Kidney epithelial cell (primary cell): ENCODE measurements at regions not wholly inside any gene's neighbourhood (a gene's known extent, or its start where the extent isn't known, plus 50 kb on each side); places are given as distances from the start of the nearest gene placed in this dataset.

Source experiments
- DNase-seq: peaks from one replicate; pipeline ENCODE4 v3.0.0-alpha.2; 2010; ENCODE audit warnings: low read depth
- H3K27me3 ChIP-seq: 2 replicates; pipeline ENCODE4 v1.6.0; 2011; ENCODE audit warnings: low read length; ENCODE audit not compliant: control insufficient read depth, insufficient read depth
- H3K36me3 ChIP-seq: 2 replicates; pipeline ENCODE4 v1.5.1; 2011; ENCODE audit warnings: low read length; ENCODE audit not compliant: control insufficient read depth, insufficient read depth
- H3K4me3 ChIP-seq: 2 replicates; pipeline ENCODE4 v1.5.1; 2011; ENCODE audit warnings: low read depth, mild to moderate bottlenecking, control low read depth, low read length
- TF ChIP-seq, protein P1 (sequence below): IDR thresholded peaks from 2 replicates; pipeline ENCODE4 v1.5.1; 2011; ENCODE audit warnings: mild to moderate bottlenecking, moderate library complexity, low read length, control low read depth, inconsistent platforms; ENCODE audit not compliant: insufficient read depth, poor library complexity, severe bottlenecking

DNA sequence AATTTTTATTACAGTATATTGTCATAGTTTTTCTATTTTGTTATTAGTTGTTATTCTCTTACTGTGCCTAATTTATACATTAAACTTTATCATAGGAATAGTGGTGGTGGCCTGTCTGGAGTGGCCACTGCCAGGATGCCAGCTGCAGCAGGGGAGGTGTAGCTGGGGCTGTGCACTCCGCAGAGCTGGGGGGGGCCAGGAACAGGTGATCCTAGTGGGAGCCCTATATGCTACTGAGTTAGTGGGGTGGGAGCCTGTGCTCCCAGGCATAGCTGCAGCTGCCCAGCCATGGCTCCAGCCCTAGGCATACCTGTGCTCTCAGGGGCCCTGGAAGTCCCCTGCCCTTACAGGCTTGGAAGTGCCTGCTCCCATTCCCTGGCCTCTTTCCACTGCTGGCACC lies 638.1 kb upstream of the KCNMB2 start:
- Histone ChIP-seq H3K27me3 (no peaks in the 10 kb centered on the region), H3K4me3 (no peak overlapping the region), H3K36me3 (no peaks in the 10 kb centered on the region)
- DNase-seq = no peak
- TF ChIP-seq, protein P1, sequence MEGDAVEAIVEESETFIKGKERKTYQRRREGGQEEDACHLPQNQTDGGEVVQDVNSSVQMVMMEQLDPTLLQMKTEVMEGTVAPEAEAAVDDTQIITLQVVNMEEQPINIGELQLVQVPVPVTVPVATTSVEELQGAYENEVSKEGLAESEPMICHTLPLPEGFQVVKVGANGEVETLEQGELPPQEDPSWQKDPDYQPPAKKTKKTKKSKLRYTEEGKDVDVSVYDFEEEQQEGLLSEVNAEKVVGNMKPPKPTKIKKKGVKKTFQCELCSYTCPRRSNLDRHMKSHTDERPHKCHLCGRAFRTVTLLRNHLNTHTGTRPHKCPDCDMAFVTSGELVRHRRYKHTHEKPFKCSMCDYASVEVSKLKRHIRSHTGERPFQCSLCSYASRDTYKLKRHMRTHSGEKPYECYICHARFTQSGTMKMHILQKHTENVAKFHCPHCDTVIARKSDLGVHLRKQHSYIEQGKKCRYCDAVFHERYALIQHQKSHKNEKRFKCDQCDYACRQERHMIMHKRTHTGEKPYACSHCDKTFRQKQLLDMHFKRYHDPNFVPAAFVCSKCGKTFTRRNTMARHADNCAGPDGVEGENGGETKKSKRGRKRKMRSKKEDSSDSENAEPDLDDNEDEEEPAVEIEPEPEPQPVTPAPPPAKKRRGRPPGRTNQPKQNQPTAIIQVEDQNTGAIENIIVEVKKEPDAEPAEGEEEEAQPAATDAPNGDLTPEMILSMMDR = no peak

DNA sequence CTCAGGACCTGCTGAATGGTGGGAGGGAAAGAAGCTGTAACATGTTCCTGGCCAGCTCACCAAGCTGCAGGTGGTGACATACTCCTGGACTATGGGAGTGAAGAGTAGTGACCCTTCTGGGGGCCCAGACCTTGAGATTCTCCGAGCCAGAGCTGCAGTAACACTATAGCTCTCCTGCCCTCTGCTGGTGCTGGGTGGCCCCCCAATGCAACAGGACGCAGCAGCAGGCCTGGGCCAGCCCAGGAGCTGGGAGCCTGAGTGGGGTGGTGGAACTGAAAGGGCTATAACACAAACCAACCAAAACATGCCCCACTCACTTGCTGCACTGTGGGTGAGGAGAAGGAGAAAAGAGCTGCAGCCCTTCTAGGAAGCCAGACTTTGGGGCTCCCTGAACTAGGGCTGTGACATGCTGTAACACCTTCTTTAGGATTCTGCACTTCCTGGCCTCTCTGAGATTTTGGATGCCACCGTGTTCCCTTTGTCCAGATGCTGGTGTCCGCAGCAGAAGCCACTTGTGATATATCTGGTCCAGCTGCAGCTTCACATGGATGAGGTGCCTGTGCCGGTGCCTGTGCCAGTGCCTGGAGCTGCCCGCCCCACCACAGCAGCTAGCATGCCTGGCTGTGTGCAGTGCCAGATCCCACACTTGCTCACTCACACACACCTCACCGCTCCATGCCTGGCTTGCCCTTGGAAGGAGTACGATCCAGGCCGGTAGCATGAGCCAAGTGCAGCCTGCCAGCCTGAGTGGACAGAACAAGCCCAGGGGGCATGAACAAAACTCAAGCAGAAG lies 636.8 kb upstream of the KCNMB2 start:
- DNase-seq = no peak
- TF ChIP-seq, protein P1 = no peak
- Histone ChIP-seq H3K36me3 (no peaks in the 10 kb centered on the region), H3K27me3 (no peaks in the 10 kb centered on the region), H3K4me3 (no peak overlapping the region)

DNA sequence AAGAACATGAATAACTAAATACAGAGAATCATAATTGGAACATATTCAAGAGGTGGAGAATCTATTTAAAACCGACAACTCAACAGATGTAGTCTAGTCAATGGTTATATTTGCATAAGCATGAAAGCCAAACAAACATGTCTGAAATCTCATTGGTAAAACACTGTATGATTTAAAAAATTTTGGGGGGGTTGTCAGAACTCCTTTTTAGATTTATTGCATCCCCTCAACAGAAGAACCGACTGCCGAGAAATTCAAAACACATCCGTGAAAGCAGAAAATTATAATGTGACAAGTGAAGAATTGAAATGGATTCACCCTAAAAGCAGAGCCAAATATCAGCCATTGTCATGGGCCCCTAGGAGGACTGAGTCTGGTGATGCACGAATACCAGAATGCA lies 633.4 kb upstream of the KCNMB2 start:
- Histone ChIP-seq H3K27me3 (no peaks in the 10 kb centered on the region), H3K4me3 (no peak overlapping the region), H3K36me3 (no peaks in the 10 kb centered on the region)
- no peak for DNase-seq
- TF ChIP-seq, protein P1 = no peak

DNA sequence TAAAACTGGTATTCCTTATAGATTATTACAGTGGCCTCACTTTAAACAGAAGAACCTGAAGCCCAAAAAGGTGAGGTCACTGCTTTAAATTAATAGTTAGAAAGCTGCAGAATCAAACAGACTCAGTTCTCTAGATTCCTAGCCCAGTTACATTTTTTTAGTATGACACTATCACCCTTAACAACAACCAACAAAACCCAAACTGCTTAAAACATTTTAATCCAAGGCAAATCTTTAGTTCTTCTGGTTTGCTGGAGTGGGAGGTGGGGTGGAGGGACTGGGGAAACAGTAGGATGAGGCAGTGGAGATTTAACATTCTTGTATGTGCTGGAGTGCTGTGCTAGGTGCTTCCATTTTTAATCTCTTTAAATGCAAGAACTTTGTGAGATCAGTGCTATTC lies 631.6 kb upstream of the KCNMB2 start:
- Histone ChIP-seq H3K27me3 (no peaks in the 10 kb centered on the region), H3K36me3 (no peaks in the 10 kb centered on the region), H3K4me3 (no peak overlapping the region)
- DNase-seq = no peak
- TF ChIP-seq, protein P1 = no peak

DNA sequence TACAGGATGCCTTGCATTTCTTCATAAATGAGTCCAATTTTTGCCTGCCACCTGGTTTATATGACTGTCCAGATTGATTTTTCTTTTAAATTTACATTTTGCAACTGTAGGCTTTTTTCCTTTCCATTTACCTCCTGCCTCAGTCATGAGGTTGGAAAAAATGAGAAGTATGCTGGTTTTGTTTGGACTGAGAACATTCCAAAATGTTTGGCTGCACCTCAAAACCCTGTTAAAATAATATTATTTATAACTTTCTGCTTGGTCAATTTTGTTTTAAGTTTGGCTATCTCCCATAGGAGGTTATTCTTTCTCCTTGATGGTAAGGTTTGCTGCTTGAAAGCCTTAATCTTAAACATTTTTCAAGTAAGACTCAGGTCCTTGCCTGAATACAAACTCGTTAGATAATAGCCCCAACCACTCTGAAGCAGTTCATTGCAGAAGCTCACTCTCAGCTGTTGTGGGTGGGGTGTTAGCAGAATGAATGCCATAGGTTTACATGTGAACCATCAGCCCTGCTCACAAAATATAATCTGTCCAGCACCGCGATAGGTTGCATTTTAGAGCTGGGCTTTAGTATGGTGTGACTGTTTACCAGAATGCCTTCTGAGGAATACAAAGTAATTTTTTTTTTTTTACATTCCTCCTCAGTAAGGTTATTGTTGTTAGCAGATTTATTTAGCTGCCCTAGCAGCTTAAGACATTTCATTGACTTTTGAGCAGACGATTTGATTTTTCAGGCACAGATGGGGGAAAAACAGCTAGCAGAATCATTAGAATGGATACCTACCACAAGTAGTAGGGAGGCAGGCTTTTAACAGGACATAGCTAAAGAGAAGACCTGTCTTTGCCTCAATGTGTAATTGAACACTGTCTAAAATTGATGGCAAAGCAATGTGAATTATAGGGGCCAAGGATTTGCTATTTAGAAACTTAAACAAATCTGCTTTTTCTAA lies 630.8 kb upstream of the KCNMB2 start:
- no peaks in the 10 kb centered on the region for H3K36me3 ChIP-seq
- no peaks in the 10 kb centered on the region for H3K27me3 ChIP-seq
- TF ChIP-seq, protein P1 = no peak
- H3K4me3 ChIP-seq = no peak overlapping the region
- DNase-seq = peak; percentile 14
